ENCODE measurements at regions not wholly inside any gene's neighbourhood (a gene's known extent, or its start where the extent isn't known, plus 50 kb on each side); places are given as distances from the start of the nearest gene placed in this dataset.

DNA sequence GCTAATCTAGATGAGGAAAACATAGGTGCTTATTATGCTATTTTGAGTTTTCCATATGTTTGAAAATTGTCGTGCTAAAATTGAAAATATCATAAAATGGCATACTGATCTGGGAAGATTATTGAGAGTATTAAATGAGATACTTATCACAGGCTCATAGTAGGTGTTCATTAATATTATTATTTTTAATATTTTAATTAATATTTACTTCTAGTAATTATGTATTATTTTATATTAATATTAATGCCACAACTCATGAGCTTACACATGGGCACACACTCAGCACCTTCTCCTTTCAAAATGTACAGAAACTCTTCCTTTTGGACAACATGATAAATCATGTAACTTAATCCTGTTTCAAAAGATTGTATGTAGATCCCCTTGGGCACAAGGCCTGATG is 223.6 kb downstream of the RAB28 start:
- DNase-seq (ENCODE audit: low spot score) (no peak), ATAC-seq (no peak)

DNA sequence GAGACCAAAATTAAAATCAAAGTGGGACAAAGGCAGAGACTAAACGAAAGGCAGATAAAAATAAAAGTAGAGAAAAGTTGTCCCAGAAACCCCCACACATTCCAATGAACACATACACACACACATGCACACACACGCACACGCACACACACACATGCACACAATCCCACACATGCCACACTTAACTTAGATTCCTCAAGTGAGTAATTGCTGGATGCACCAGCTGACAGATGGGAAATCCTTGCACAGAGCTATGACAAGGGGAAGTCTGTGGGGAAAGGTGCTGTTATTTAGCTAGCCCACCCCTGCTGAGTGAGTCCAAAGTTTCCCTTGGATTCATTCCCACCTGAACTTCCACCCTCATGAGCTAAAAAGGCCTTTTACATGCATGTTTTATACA is 233.9 kb downstream of the RAB28 start:
- DNase-seq (ENCODE audit: low spot score) = no peak
- no peak for ATAC-seq

DNA sequence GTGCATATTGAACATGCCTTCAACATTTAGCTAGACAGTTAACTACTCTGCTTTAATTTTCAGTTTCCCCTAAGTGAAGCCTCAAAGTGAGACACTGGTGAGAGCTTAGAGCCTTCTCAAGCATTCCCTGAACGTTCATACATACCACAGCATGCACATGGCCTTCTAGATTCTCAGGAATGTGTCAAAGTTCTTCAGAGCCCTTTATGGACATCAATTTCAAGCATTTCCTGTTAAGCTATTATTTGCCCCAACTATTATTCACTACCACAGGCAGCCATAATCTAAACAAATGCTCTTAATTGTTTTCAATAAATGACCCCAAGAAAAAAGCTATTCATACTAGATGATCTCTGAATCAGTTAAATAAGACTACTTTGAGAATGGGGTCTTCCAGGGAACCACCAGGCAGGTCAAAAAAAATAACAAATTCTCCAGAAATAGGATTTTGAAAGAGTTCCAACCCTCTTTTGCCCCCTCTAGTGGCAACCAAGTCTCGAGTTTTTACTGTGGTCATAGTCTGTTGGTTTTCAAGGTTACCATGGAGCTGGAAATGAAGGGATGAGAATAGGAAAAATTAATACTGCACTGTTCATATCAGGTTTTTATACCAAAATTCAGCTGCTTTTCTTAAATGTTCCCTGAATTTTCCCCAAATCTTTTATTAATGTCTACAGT is 235.4 kb downstream of the RAB28 start:
- ATAC-seq (peak; percentile 43), DNase-seq (ENCODE audit: low spot score) (no peak)

DNA sequence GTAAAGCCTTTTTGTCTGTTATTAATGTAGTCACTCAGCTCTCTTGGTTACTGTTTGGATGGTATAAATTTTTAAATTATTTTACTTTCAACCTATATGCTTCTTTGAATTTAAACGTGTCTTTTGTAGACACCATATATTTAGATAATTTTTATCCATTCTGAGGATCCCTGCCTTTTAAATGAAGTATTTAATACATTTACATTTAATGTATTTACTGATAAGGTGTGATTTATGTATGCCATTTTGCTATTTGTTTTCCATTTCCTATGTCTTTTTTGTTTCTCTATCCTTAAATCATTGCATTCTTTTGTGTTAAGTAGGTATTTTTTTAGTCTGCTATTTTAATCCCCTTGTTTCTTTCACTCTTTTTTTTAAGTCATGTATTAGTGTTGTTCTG is 238.0 kb downstream of the RAB28 start:
- ATAC-seq = no peak
- DNase-seq (ENCODE audit: low spot score) = no peak

DNA sequence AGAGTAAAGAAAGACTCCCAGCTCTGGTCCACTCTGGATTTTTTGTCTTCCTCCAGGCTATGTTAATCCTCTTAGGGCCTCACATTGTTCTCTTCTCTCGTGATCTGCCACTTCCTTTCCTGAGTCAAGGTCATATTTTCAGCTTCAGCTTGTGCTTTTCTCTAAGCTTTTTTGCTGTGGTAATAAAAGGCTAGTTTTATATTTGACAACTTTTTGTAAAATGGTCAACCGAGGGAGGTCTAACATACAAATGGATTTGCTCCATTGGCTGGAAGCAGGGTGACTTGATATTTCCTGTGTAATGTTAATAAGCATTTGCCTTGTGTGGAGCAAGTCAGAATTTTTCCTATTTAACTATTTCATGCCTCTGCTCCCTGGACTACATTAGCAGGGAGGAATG is 239.7 kb downstream of the RAB28 start:
- ATAC-seq (no peak), DNase-seq (ENCODE audit: low spot score) (no peak)

DNA sequence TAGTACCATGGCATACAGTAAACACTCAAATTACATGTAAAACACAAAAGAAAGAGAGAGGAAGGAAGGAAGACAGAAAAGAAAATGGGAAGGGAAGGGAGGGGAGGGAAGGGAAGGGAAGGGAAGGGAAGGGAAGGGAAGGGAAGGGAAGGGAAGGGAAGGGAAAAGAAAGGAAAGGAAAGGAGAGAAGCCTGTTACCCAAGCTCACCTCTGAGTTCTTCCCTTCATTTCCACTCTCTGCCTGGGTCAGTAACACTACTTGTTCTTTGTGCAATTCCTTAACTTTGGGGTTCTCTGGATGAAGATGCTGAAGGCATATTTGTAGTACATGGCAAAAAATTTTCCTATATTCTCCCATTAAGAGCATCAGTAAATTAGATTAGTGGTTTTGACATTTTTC is 241.0 kb downstream of the RAB28 start:
- DNase-seq (ENCODE audit: low spot score) (no peak), ATAC-seq (no peak)

DNA sequence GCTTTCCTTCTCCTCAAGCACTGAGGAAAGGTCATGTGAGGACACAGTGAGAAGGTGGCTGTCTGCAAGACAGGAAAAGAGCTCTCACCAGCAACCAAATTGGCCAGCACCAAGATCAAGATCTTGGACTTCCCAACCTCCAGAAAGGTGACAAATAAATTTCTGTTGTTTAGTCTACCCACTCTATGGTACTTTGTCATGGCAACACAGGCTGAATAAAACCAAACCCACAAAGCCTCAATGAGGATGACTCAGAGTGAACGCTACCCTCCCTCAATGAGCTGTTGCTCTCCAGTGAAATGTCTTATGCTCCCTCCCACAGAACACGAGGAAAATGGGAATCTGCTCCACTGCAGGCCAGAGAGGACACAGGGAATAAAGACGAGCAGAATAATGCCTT is 244.1 kb downstream of the RAB28 start:
- ATAC-seq (no peak), DNase-seq (ENCODE audit: low spot score) (no peak)

DNA sequence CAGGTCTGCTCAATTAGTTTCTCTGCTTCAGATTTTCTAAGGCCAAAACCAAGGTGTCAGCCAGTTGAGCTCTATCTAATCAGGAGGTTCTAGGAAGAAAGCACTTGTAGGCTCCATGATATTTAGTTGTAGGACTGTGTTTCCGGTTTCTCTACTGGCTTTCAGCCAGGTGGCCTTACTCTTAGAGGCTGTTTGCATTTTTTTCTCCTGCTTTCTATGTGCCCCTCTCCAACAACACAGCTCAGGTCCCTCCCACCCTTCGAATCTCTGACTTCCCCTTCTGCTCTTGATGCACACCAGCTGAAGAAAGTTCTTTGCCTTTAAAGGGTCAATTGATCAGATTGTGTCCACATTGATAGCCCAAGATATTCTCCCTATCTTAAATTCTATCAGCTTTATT is 245.2 kb downstream of the RAB28 start:
- ATAC-seq = no peak
- DNase-seq (ENCODE audit: low spot score) = no peak

DNA sequence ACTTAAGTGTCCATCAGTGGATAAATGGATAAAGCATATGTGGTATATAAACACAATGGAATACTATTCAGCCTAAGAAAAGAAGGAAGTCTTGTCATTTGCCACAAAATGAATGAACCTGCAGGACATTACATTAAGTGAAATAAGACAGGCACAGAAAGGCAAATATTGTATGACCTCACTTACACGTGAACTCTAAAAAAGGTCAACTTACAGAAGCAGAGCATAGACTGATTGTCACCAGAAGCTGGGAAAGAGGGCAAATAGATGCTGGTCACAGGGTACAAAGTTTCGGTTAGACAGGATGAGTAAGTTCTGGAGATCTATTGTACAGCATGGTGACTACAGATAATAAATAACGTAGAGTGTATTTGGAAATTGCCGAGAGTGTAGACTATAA is 247.7 kb downstream of the RAB28 start:
- ATAC-seq (no peak), DNase-seq (ENCODE audit: low spot score) (no peak)

DNA sequence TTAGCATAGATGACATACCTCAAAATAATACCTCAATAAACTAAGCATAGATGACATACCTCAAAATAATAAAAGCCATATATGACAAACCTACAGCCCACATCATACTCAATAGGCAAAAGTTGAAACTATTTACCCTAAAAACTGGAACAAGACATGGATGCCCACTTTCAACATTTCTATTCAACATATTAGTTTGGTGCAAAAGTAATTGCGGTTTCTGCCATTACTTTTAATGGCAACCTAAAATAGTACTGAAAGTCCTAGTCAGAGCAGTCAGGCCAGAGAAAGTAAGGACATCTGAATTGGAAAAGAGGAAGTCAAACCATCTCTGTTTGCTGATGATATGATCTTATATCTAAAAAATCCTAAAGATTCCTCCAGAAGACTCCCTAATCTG is 250.4 kb downstream of the RAB28 start:
- DNase-seq (ENCODE audit: low spot score) (no peak), ATAC-seq (no peak)

DNA sequence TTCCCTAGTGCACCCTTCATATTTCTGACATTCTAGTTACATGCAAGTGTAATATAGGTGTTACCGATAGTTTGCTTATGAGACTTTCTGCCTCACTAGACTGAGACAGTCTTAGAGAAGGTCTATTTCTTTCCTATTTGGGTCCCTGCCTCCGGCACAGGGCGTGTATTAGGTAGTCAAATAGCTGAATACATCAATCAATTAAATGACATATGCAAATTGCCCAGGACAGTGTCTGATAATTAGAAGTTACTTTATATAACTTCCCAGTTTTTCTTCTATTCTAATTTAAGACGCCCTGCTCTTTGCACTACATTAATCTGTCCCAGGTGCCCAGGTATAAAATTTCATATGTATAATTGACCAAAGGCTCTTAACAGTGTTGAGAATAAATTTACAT is 264.2 kb downstream of the RAB28 start:
- ATAC-seq = no peak
- no peak for DNase-seq (ENCODE audit: low spot score)

DNA sequence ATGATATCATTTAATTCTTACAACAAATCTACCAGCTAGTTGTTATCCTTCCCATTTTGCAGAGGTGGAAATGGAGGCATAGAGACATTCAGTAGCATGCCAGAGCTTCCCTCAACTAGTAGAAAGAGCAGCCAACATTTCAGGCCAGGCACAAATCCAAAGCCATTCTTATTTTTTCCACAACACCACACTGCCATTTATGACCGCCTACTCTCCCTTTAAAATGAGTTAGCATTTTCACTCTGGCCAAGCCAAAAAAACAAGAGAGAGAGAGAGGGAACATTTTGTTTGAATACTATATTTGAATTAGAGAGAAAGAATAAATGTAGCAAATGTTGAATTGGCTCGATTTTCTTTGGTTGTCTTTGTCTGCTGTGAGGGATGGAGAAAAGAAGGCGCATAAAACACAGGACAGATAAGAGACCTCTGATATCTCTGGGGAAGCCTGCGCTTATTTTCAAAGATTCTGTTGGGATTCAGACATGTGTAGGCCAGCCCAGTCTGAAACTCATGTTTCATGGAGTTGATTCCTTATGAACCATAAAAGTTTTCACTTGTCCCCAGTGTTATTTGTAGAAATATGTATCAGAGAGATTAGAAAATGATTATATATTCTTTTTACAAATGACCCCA is 265.7 kb downstream of the RAB28 start:
- ATAC-seq (no peak), DNase-seq (ENCODE audit: low spot score) (no peak)

DNA sequence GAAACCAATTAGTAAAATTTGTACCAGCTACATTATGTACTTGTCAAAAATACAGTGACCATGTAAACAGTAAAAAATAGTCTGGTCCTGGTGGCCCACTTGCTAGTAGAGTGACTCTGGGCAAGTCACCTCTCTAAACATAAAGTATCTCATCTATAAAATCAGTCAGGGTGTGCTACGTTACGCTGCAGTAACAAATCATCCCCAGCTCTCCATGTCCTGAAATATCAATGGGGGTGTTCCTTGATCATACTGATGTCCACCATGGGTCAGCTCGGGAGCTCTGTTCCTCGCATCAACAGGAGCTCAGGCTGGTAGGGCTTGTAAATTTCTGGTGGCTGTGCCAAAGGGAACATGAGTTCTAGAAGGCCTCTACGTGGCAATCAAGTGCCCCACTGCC is 268.6 kb downstream of the RAB28 start:
- no peak for ATAC-seq

DNA sequence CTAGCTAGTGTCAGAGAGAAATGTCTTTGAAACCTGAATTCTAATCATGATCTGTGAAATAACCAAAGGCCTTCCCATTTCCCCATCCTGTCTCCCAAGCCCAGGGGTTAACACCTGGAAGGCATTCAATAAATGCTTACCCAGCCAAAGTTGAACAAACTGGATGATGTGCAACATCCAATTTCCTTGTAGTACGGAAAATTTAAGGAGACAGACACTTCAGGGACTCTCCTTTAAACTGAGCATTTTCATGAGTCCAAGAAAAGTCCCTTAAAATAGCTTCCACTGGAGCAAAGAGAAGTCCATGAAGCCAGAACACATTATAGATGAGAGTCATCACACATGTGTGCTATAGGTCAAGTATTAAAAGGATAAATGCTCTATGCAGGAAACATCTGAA is 271.2 kb downstream of the RAB28 start:
- DNase-seq (ENCODE audit: low spot score) = no peak
- no peak for ATAC-seq

More for the DNA sequence above, 268.6 kb downstream of the RAB28 start:
- DNase-seq (ENCODE audit: low spot score) = no peak

DNA sequence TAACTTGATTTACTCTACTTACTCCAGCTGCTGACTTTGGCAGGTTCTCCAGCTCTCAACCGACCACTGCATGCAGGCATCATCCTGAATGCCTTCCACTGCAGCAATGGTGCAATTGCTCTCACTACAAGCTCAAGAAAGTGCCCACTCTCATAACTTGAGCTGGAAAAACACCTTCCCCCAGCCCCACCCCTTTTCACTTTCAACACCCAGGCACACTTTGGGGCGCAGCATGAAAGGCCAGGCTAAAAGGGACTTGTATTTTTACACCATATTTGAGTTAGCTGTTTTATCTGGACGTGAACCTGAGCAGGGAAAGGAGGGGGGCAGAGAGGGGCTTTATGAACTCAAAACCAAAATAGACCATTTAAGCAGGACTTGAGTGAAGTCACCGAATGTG is 274.5 kb downstream of the RAB28 start:
- DNase-seq (ENCODE audit: low spot score) = no peak
- ATAC-seq = no peak

DNA sequence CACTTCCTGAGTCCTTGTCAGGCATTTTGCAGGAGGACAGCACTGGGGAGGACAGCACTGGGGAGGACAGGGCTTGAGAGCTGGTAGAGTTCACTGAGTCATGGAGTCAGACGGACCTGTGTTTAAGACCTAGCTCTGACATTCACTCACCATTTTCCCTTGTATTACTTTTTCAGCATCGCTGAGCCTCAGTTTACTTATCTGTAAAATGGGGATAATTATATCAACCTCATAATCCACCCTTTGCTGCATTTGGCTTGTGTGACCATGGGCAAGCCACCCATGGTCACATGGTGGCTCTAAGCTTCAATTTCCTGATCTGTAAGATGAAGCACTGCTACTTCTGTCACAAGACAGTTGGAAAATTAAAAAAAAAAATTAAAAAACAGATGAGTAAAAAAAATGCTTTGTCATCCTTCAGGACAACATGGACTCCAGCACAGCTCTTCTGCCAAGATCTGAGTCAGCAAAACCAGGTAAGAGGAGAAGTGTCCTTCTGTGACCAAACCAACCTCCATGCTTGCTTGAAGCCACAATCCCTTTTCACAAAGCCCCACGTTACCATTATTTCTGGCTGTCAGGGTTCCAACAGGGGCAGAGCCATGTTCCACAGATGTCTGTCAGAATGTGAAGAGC is 275.5 kb downstream of the RAB28 start:
- DNase-seq (ENCODE audit: low spot score) (no peak), ATAC-seq (no peak)

DNA sequence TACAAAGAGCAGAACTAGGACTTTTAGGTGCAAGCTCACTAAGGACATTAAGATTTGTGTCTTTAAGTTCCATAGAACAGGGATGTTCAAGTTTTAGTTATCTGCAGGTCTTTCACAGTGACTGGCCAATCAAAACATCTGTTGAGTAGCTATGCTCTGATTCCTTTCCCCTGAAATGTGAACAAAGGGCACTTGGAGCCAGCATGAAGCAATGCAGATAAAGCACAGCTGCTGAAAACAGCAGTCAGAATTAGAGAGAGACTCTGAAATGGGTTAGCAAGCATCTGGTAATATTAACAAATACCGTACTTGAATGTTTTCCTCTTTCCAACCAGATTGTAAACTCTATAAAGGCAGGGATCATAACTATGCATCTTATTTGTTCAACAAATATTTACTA is 276.9 kb downstream of the RAB28 start:
- no peak for ATAC-seq
- no peak for DNase-seq (ENCODE audit: low spot score)

DNA sequence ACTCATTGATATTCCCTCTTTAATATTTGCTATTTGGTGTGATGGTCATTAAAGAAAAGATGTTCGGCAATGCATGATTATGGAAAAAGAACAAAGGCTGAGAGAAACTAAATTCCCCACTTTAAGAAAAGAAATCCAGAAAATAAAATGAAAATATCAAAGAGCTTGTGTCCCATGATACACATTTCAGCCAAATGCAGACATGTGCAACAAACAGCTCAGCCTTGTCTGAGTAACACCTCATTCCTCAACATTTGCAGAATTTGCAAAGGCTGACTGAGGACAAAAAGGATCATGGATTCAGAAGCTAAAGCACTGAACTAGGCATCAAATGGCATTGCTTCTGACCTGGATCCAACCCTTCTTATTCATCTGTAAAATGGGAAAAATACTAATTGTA is 281.0 kb downstream of the RAB28 start:
- no peak for ATAC-seq
- DNase-seq (ENCODE audit: low spot score) = no peak

DNA sequence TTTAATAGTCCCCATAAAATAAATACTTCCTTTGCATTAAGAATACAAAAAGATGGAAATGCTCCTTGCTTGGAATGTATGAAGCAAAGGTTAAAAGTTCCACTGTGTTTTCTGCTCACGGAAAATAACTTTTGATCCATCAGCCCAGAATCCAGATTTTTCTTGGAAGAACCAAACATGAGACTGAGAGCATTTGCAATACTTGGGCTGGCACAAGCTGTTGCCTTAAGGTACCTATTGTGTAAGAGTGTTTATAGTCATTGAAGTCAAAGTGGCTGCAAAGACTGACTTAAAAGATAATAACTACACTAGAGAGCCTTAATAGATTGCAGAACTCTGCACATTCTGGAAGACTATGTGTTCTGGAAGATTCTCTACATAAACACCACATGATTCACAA is 281.4 kb downstream of the RAB28 start:
- no peak for ATAC-seq
- DNase-seq (ENCODE audit: low spot score) = no peak

DNA sequence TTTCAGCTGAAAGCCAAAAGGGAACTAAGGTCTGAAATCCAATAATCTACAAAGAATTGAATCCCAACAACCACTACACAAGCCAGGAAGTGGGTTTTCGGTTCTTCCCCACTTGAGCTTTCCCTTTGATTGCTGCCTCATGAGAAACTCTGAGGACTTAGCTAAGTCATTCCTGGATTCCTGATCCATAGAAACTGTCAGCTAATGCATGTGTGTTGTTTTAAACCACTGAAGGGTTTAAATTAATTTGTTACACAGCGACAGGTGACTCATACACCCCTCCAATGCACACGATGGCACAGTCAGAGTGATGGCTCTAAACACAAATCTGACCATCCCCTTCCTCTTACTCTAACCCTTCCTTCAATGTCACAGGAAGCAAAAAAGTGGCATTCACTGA is 282.9 kb downstream of the RAB28 start:
- no peak for DNase-seq (ENCODE audit: low spot score)
- no peak for ATAC-seq

DNA sequence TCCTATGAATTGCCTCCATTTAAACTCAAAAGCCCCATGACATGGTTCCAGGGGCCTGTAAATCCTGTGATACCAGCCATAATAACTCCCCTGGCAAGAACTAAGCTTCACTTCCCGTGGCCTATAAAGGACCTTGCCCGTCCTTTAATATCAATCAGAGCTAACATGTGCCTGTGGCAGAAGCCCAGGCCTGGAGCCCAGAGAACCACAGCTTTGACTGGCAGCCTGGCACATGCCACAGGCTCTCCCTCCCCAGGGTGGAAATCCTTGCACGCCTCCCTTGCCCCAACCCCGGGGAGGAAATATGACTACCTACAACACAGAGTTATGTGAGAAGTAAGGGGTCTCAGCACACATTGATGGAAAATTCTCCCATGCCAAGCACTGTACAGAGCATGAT is 287.4 kb downstream of the RAB28 start:
- ATAC-seq (no peak), DNase-seq (ENCODE audit: low spot score) (no peak)

DNA sequence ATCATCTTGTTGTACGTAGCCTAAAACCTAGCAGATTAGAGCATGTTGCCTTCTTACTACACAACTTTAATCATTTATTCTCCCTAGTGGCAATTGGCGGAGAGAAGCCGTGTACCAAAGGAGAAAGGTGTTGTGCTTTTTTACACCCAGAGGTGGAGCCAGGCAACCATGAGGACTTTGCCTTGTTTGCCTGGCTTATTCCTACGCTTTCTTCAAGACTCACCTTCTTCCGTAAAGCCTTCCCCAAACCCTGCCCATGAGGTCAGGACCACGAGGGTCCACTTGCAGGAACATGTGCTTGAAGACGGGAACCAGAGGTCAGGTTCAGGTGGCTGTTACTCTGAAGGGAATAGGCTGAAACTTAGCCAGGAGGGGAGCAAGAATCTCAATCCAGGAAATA is 290.5 kb downstream of the RAB28 start:
- DNase-seq (ENCODE audit: low spot score) (no peak), ATAC-seq (no peak)
